Muscle of leg (tissue), 3 donors: ENCODE measurements at regions not wholly inside any gene's neighbourhood (a gene's known extent, or its start where the extent isn't known, plus 50 kb on each side); places are given as distances from the start of the nearest gene placed in this dataset.
A peak's percentile ranks its signal among the peaks of the same experiment; 100 is the strongest.

ENCODE experiments used
- DNase-seq: peaks from one replicate; pipeline ENCODE4 v3.0.0; 2013
- H3K27ac ChIP-seq: one replicate; pipeline ENCODE4 v1.5.1; 2013; ENCODE audit warnings: mild to moderate bottlenecking, low read length, control low read depth
- H3K27me3 ChIP-seq: one replicate; pipeline ENCODE4 v1.6.1; 2013; ENCODE audit warnings: low read length; ENCODE audit not compliant: control insufficient read depth, insufficient read depth
- H3K36me3 ChIP-seq: one replicate; pipeline ENCODE4 v1.6.1; 2013; ENCODE audit warnings: low read length; ENCODE audit not compliant: control insufficient read depth, insufficient read depth
- H3K4me1 ChIP-seq: one replicate; pipeline ENCODE4 v1.6.1; 2013; ENCODE audit warnings: low read length; ENCODE audit not compliant: control insufficient read depth, insufficient read depth
- H3K4me3 ChIP-seq: one replicate; pipeline ENCODE4 v1.5.1; 2013; ENCODE audit warnings: low read length, control low read depth
- H3K9me3 ChIP-seq: replicated peaks from 2 replicates; pipeline ENCODE4 v1.6.1; 2013; ENCODE audit warnings: low read depth, low read length; ENCODE audit not compliant: control insufficient read depth
- WGBS: methylation state at CpG from one replicate; pipeline ENCODE4 v1.1.5; 2013; ENCODE audit warnings: missing lambda C conversion rate; ENCODE audit not compliant: insufficient coverage; 5-methylcytosine and 5-hydroxymethylcytosine counted together

- Histone ChIP-seq H3K36me3 (no peaks in the 10 kb centered on the region), H3K4me1 (peaks cover 11% of the 10 kb centered on the region), H3K27me3 (peaks cover 6% of the 10 kb centered on the region), H3K4me3 (no peak overlapping the region), H3K9me3 (no peaks in the 10 kb centered on the region), H3K27ac (no peak overlapping the region)
- WGBS, result 86% methylated on average over 10 of the region's 15 CpGs
- DNase-seq, result no peak
Observed at GRCh38 chr10:42939685-42940366, 137.0 kb upstream of the RET start.

- 62% methylated on average over 21 of the region's 25 CpGs for WGBS
- DNase-seq, result no peak
- peaks cover 10% of the 10 kb centered on the region for H3K4me1 ChIP-seq
- H3K36me3 ChIP-seq, result no peaks in the 10 kb centered on the region
- no peak overlapping the region for H3K4me3 ChIP-seq
- H3K9me3 ChIP-seq, result no peaks in the 10 kb centered on the region
- H3K27me3 ChIP-seq, result peaks cover 6% of the 10 kb centered on the region
- H3K27ac ChIP-seq, result no peak overlapping the region
Observed at GRCh38 chr10:42940487-42941294, 136.2 kb upstream of the RET start.

- 45% methylated on average over 11 of the region's 14 CpGs for WGBS
- Histone ChIP-seq H3K4me1 (peaks cover 10% of the 10 kb centered on the region), H3K27ac (no peak overlapping the region), H3K27me3 (peaks cover 6% of the 10 kb centered on the region), H3K36me3 (no peaks in the 10 kb centered on the region), H3K4me3 (no peak overlapping the region), H3K9me3 (no peaks in the 10 kb centered on the region)
- DNase-seq, result no peak
Observed at GRCh38 chr10:42941295-42941644, 135.6 kb upstream of the RET start.

- peaks cover 10% of the 10 kb centered on the region for H3K4me1 ChIP-seq
- peaks cover 4% of the 10 kb centered on the region for H3K27me3 ChIP-seq
- H3K4me3 ChIP-seq, result no peak overlapping the region
- 88% methylated on average over 4 of the region's 5 CpGs for WGBS
- no peak overlapping the region for H3K27ac ChIP-seq
- DNase-seq, result no peak
- H3K9me3 ChIP-seq, result no peaks in the 10 kb centered on the region
- no peaks in the 10 kb centered on the region for H3K36me3 ChIP-seq
Observed at GRCh38 chr10:42941790-42942189, 135.1 kb upstream of the RET start.

GRCh38 chr10:42942279-42942950 is 134.5 kb upstream of the RET start:
- WGBS, result 92% methylated on average over 6 of the region's 7 CpGs
- no peaks in the 10 kb centered on the region for H3K36me3 ChIP-seq
- H3K9me3 ChIP-seq, result no peaks in the 10 kb centered on the region
- H3K4me3 ChIP-seq, result no peak overlapping the region
- no peak for DNase-seq
- no peak overlapping the region for H3K27ac ChIP-seq
- peaks cover 4% of the 10 kb centered on the region for H3K27me3 ChIP-seq
- H3K4me1 ChIP-seq, result peaks cover 10% of the 10 kb centered on the region

GRCh38 chr10:42943025-42943818 is 133.6 kb upstream of the RET start:
- WGBS, result 96% methylated on average over 5 of the region's 9 CpGs
- Histone ChIP-seq H3K27me3 (peaks cover 4% of the 10 kb centered on the region), H3K27ac (no peak overlapping the region), H3K9me3 (no peaks in the 10 kb centered on the region), H3K4me3 (no peak overlapping the region), H3K4me1 (peaks cover 10% of the 10 kb centered on the region), H3K36me3 (no peaks in the 10 kb centered on the region)
- no peak for DNase-seq

- H3K27ac ChIP-seq, result no peak overlapping the region
- H3K4me3 ChIP-seq, result no peak overlapping the region
- H3K27me3 ChIP-seq, result peaks cover 8% of the 10 kb centered on the region
- peaks cover 21% of the 10 kb centered on the region for H3K4me1 ChIP-seq
- no CpG with 5 or more reads among the region's 2 CpGs for WGBS
- DNase-seq, result no peak
- H3K9me3 ChIP-seq, result no peaks in the 10 kb centered on the region
- no peaks in the 10 kb centered on the region for H3K36me3 ChIP-seq
Observed at GRCh38 chr10:42948040-42948439, 128.8 kb upstream of the RET start.

- Histone ChIP-seq H3K27me3 (peaks cover 8% of the 10 kb centered on the region), H3K36me3 (no peaks in the 10 kb centered on the region), H3K4me1 (peaks cover 21% of the 10 kb centered on the region), H3K9me3 (no peaks in the 10 kb centered on the region), H3K27ac (no peak overlapping the region), H3K4me3 (no peak overlapping the region)
- WGBS, result no CpG with 5 or more reads among the region's 2 CpGs
- no peak for DNase-seq
Observed at GRCh38 chr10:42949287-42949686, 127.6 kb upstream of the RET start.

GRCh38 chr10:42950606-42951485 is 126.0 kb upstream of the RET start:
- Histone ChIP-seq H3K36me3 (no peaks in the 10 kb centered on the region), H3K27ac (peak overlapping the region; percentile 78), H3K4me1 (peaks cover 21% of the 10 kb centered on the region), H3K4me3 (no peak overlapping the region), H3K27me3 (peaks cover 8% of the 10 kb centered on the region), H3K9me3 (no peaks in the 10 kb centered on the region)
- DNase-seq, result no peak
- WGBS, result 64% methylated on average over 14 of the region's 27 CpGs
